Astrocyte (in vitro differentiated cells and primary cell): ENCODE measurements at regions not wholly inside any gene's neighbourhood (a gene's known extent, or its start where the extent isn't known, plus 50 kb on each side); places are given as distances from the start of the nearest gene placed in this dataset.

ENCODE experiments used
- EZH2 ChIP-seq: IDR thresholded peaks from 2 replicates; pipeline ENCODE4 v1.6.1; 2012; ENCODE audit warnings: mild to moderate bottlenecking, low read length, inconsistent platforms; ENCODE audit not compliant: insufficient read depth
- TF ChIP-seq, protein P1 (sequence below): IDR thresholded peaks from 2 replicates; pipeline ENCODE4 v1.5.1; 2011; ENCODE audit warnings: low read depth, mild to moderate bottlenecking, inconsistent platforms, low read length, moderate library complexity; ENCODE audit not compliant: insufficient read depth

GRCh38 chr2:208552943-208553342 is 146.4 kb downstream of the PTH2R start:
- TF ChIP-seq, protein P1, sequence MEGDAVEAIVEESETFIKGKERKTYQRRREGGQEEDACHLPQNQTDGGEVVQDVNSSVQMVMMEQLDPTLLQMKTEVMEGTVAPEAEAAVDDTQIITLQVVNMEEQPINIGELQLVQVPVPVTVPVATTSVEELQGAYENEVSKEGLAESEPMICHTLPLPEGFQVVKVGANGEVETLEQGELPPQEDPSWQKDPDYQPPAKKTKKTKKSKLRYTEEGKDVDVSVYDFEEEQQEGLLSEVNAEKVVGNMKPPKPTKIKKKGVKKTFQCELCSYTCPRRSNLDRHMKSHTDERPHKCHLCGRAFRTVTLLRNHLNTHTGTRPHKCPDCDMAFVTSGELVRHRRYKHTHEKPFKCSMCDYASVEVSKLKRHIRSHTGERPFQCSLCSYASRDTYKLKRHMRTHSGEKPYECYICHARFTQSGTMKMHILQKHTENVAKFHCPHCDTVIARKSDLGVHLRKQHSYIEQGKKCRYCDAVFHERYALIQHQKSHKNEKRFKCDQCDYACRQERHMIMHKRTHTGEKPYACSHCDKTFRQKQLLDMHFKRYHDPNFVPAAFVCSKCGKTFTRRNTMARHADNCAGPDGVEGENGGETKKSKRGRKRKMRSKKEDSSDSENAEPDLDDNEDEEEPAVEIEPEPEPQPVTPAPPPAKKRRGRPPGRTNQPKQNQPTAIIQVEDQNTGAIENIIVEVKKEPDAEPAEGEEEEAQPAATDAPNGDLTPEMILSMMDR: no peak
- TF ChIP-seq EZH2: no peak
